ENCODE measurements at regions not wholly inside any gene's neighbourhood (a gene's known extent, or its start where the extent isn't known, plus 50 kb on each side); places are given as distances from the start of the nearest gene placed in this dataset.

DNA sequence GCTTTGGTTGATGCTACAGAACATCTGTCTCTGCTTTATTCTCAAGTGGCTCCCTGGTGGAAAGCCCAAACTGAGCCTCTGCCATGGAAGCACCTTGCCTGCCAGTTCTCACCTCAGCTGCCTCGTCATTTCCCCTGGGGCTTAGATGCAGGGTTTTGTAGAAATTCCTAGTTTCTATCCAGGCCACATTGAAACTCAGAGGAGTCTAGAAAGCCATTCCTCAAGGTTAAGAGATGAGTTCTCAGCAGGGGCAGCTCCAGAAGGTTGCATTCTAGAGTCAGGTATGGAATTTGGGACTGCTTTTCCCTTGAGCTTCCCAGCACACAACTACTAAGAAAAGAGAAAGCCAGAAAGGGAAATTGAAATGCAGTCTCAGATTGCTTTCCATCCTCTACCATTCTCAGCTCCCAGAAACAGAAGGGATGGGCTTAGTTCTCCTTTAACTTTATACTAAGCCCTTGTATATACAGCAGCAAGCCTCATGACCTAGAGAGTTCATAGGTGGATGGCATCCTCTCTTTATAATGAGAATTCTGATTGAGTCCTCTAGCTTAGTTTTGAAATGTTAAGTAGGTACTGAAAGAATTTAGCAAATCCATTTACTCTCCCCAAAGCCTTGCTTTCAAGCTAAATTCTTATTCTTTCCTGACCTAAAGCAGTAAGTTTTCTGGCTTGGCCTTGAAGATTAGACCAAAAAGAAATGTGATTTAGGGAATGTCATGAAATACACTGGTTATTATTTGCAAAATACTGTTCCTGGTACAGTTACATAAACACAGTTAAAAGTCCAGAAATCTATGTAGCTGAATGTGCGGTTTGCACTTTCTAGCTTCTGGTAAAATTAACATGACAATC, 66.0 kb upstream of the MEF2C start:
- Histone ChIP-seq H3K27ac (no peak overlapping the region), H3K4me1 (no peaks in the 10 kb centered on the region), H3K4me2 (ENCODE audit: low read length) (no peak overlapping the region), H3K27me3 (ENCODE audit: control insufficient read depth, insufficient read depth, low read length) (no peaks in the 10 kb centered on the region), H3K4me3 (ENCODE audit: low read depth, low read length) (no peak overlapping the region), H2AFZ (no peak overlapping the region), H3K9me3 (ENCODE audit: control insufficient read depth, low read length) (no peaks in the 10 kb centered on the region), H3K79me2 (no peaks in the 10 kb centered on the region), H3K36me3 (ENCODE audit: control insufficient read depth, insufficient read depth, low read length) (no peaks in the 10 kb centered on the region), H3K9ac (no peak overlapping the region)
- TF ChIP-seq CTCF (IDR thresholded peaks at IDR 0.05), result no peak

DNA sequence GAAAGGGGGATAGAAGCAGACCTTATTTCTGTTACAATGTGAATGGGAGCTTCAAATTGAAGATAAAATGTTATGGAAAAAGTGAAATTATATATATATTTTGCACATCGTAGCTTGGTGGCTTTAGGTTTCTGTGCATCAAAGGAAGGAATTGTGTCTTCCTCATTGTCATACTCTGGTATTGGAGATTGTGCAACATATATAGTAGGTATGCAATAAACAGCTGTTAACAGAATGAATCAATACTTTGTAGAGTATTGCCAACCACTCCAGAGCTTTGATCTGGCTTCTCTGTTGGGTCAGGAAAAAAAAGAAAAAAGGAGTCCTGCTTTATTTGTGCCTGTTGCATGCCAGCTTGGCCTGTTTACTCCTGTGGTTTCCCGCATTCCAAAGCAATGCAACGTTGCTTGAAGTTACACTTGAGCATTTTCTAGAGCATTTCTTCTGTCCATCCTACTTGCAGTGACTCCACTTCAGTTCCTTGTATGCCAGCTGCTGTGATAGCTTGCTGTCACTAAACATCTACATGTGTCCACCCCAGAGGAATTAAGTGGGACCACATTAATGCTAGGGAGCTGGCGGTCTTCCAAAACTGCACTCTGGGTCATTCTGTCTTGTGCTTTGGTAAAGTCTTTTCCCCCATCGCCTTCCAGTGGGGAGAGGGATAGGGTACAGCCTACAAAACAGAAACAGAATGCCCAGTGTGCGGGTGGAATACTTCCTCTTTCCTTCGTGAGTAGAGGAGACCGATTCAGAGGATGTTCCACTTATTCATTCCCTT, 62.0 kb upstream of the MEF2C start:
- Histone ChIP-seq H3K9ac (no peak overlapping the region), H3K4me3 (ENCODE audit: low read depth, low read length) (no peak overlapping the region), H3K36me3 (ENCODE audit: control insufficient read depth, insufficient read depth, low read length) (no peaks in the 10 kb centered on the region), H3K4me2 (ENCODE audit: low read length) (no peak overlapping the region), H3K79me2 (no peaks in the 10 kb centered on the region), H3K27me3 (ENCODE audit: control insufficient read depth, insufficient read depth, low read length) (no peaks in the 10 kb centered on the region), H3K4me1 (no peaks in the 10 kb centered on the region), H3K9me3 (ENCODE audit: control insufficient read depth, low read length) (no peaks in the 10 kb centered on the region), H2AFZ (no peak overlapping the region), H3K27ac (no peak overlapping the region)
- TF ChIP-seq CTCF (IDR thresholded peaks at IDR 0.05), result no peak

GRCh38 chr5:88941581-88941980, 58.6 kb upstream of the MEF2C start:
- no peaks in the 10 kb centered on the region for H3K4me1 ChIP-seq
- H3K9me3 ChIP-seq (ENCODE audit: control insufficient read depth, low read length), result no peaks in the 10 kb centered on the region
- TF ChIP-seq CTCF (IDR thresholded peaks at IDR 0.05), result no peak
- no peak overlapping the region for H3K4me3 ChIP-seq (ENCODE audit: low read depth, low read length)
- no peaks in the 10 kb centered on the region for H3K36me3 ChIP-seq (ENCODE audit: control insufficient read depth, insufficient read depth, low read length)
- no peaks in the 10 kb centered on the region for H3K79me2 ChIP-seq
- H3K27me3 ChIP-seq (ENCODE audit: control insufficient read depth, insufficient read depth, low read length), result no peaks in the 10 kb centered on the region
- no peak overlapping the region for H2AFZ ChIP-seq
- no peak overlapping the region for H3K27ac ChIP-seq
- H3K9ac ChIP-seq, result no peak overlapping the region
- H3K4me2 ChIP-seq (ENCODE audit: low read length), result no peak overlapping the region

DNA sequence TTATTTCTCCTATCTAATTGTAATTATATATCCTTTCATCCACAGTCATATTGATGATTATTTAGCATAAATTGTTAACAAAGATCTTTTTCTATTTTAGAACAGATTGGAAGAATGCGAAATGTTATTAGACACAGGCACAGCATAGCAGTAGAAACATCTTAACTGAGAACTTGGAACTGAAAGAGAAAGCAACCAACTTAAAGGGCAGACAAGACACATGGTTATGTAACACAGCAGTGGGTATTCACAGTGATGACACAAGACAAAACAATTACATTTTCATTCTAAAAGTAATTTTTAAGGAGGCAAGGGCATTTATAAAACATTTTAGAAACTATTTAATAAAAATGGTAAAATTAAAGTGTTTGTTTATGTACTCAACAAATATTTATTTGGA, 57.7 kb upstream of the MEF2C start:
- no peak overlapping the region for H2AFZ ChIP-seq
- H3K4me1 ChIP-seq, result no peaks in the 10 kb centered on the region
- H3K27me3 ChIP-seq (ENCODE audit: control insufficient read depth, insufficient read depth, low read length), result no peaks in the 10 kb centered on the region
- H3K9me3 ChIP-seq (ENCODE audit: control insufficient read depth, low read length), result no peaks in the 10 kb centered on the region
- no peak overlapping the region for H3K4me3 ChIP-seq (ENCODE audit: low read depth, low read length)
- H3K27ac ChIP-seq, result no peak overlapping the region
- no peaks in the 10 kb centered on the region for H3K79me2 ChIP-seq
- H3K9ac ChIP-seq, result no peak overlapping the region
- H3K4me2 ChIP-seq (ENCODE audit: low read length), result no peak overlapping the region
- no peak for TF ChIP-seq CTCF (IDR thresholded peaks at IDR 0.05)
- H3K36me3 ChIP-seq (ENCODE audit: control insufficient read depth, insufficient read depth, low read length), result no peaks in the 10 kb centered on the region

Data from parathyroid adenoma (tissue), 2 donors.